ENCODE measurements at regions not wholly inside any gene's neighbourhood (a gene's known extent, or its start where the extent isn't known, plus 50 kb on each side); places are given as distances from the start of the nearest gene placed in this dataset.
A peak's percentile ranks its signal among the peaks of the same experiment; 100 is the strongest.

DNA sequence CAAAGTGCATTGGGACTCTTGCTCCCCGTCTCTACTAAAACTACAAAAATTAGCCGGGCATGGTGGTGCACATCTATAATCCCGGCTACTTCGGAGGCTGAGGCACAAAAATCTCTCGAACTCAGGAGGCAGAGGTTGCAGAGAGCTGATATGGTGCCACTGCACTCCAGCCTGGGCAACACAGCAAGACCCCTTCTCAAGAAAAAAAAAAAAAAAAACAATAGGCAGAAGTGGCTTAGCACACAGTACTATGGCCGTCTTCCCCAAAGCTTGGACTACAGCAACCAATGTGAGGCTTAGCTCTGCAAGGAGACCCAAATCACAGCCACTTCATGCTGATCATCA is 162.8 kb upstream of the PRDX4 start:
- H3K27me3 Mint-ChIP-seq (ENCODE audit: low read depth), result peaks cover 5% of the 10 kb centered on the region
- no peaks in the 10 kb centered on the region for H3K9me3 Mint-ChIP-seq
- no peaks in the 10 kb centered on the region for H3K36me3 Mint-ChIP-seq (ENCODE audit: low read depth)
- TF ChIP-seq, protein P1, sequence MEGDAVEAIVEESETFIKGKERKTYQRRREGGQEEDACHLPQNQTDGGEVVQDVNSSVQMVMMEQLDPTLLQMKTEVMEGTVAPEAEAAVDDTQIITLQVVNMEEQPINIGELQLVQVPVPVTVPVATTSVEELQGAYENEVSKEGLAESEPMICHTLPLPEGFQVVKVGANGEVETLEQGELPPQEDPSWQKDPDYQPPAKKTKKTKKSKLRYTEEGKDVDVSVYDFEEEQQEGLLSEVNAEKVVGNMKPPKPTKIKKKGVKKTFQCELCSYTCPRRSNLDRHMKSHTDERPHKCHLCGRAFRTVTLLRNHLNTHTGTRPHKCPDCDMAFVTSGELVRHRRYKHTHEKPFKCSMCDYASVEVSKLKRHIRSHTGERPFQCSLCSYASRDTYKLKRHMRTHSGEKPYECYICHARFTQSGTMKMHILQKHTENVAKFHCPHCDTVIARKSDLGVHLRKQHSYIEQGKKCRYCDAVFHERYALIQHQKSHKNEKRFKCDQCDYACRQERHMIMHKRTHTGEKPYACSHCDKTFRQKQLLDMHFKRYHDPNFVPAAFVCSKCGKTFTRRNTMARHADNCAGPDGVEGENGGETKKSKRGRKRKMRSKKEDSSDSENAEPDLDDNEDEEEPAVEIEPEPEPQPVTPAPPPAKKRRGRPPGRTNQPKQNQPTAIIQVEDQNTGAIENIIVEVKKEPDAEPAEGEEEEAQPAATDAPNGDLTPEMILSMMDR (IDR thresholded peaks at IDR 0.05; ENCODE audit: unreplicated experiment in 3 of 3), result no peak
- H3K4me1 Mint-ChIP-seq, result peaks cover 27% of the 10 kb centered on the region
- no peak overlapping the region for H3K4me3 Mint-ChIP-seq
- H3K27ac Mint-ChIP-seq, result peak overlapping the region in 2 of 3 experiments; percentile 5 to 55

DNA sequence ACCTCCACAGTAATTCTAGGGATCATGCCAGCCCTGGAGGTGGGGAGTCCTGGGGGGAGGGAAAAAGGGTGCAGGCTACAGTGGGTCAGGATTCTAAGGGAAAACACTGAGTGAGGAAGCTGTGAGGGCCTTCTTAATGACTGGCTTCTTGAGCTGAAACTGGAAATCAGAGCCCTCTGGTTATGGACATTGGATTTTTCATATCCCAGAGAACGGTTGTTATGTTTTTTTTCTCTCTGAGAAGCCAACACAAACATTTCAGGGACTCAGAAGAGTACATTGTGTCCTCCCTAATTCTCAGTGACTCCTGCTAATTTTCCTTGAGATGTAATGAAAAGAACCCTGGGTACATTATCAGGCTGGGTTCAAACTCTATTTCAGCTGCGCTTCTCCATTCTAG is 162.4 kb upstream of the PRDX4 start:
- Mint-ChIP-seq H3K27me3 (ENCODE audit: low read depth) (peaks cover 5% of the 10 kb centered on the region), H3K4me3 (no peak overlapping the region), H3K36me3 (ENCODE audit: low read depth) (no peaks in the 10 kb centered on the region)

DNA sequence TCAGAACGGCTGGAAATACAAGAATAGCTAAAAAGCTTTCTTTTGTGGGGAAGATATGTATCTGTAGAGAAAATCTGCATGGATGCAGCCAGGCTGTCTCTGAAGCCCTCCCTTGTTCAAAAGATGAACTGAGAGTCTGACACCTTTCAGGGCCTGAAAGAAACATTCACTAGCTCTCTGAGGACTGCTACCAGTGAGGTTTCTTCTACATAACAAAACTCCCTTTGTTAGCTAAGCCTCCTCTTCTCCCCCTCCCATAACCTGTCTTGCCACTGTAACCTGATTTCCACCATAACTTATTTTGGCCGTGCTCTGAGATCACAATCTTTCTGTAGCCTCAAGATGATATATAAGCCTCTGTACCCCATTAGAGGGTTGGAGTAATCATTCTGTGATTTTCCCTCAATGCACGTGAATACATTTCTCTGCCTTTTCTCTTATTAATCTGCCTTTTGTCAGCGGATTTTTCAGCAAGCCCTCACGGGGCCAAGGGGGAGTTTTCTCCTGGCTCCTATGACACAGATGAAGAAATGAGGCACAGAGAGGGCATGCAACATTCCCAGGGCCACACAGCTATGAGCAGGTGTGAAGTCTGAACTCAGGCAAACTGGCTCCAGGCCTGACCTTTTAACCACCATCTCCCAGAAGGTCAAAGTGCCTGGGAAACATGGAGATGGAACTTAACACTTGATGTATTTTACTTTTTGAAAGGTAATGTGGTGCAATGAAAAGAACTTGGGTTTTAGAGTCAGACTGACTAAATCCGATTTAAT is 161.6 kb upstream of the PRDX4 start:
- Mint-ChIP-seq H3K27ac (peak overlapping the region in 2 of 3 experiments; percentile 2 to 16), H3K36me3 (ENCODE audit: low read depth) (no peaks in the 10 kb centered on the region), H3K9me3 (no peaks in the 10 kb centered on the region), H3K4me1 (peaks cover 27% of the 10 kb centered on the region), H3K4me3 (no peak overlapping the region), H3K27me3 (ENCODE audit: low read depth) (peaks cover 5% of the 10 kb centered on the region)
- TF ChIP-seq, protein P1 (IDR thresholded peaks at IDR 0.05; ENCODE audit: unreplicated experiment in 3 of 3), result no peak

More for the DNA sequence above, 162.4 kb upstream of the PRDX4 start:
- no peaks in the 10 kb centered on the region for H3K9me3 Mint-ChIP-seq
- TF ChIP-seq, protein P1 (IDR thresholded peaks at IDR 0.05; ENCODE audit: unreplicated experiment in 3 of 3), result no peak
- H3K27ac Mint-ChIP-seq, result no peak overlapping the region
- peaks cover 27% of the 10 kb centered on the region for H3K4me1 Mint-ChIP-seq

DNA sequence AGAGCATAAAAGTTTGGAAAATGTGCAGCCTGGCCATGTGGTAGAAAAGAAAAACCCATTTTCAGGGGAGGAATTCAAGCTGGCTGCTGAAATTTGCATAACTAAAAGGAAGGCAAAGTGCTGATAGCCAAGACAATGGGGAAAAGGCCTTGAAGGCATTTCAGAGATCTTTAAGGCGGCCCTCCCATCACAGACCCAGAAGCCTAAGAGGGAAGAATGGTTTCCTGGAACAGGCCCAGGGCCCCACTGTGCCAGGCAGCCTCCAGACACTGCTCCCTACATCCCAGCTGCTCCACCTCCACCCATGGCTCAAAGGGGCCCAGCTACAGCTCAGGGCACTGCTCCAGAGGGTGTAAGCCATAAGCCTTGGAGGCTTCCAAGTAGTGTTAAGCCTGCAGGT is 158.0 kb upstream of the PRDX4 start:
- peaks cover 5% of the 10 kb centered on the region for H3K27me3 Mint-ChIP-seq (ENCODE audit: low read depth)
- TF ChIP-seq, protein P1 (IDR thresholded peaks at IDR 0.05; ENCODE audit: unreplicated experiment in 3 of 3), result no peak
- peaks cover 17% of the 10 kb centered on the region for H3K4me1 Mint-ChIP-seq
- H3K27ac Mint-ChIP-seq, result no peak overlapping the region
- no peaks in the 10 kb centered on the region for H3K36me3 Mint-ChIP-seq (ENCODE audit: low read depth)
- H3K9me3 Mint-ChIP-seq, result no peaks in the 10 kb centered on the region
- no peak overlapping the region for H3K4me3 Mint-ChIP-seq

DNA sequence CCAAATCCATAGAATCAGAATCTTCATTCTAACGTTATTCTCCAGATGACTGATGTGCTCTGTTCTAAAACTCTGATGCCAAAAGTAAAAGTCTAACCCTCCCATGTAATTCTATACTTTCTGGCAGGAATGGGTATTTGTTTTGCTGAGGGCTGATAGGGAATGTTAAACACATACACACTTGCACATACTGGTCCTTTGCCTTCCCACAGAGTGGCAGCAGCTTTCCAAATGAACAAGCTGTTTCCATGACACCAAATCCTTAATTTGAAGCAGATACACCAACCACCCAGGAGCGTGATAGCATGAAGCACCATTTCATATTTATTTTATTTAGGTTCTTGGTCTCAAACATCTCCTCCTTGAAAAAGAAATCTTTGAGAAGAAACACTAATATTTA is 155.5 kb upstream of the PRDX4 start:
- Mint-ChIP-seq H3K4me3 (no peak overlapping the region), H3K4me1 (no peaks in the 10 kb centered on the region), H3K27ac (no peak overlapping the region), H3K9me3 (no peaks in the 10 kb centered on the region), H3K36me3 (ENCODE audit: low read depth) (no peaks in the 10 kb centered on the region), H3K27me3 (ENCODE audit: low read depth) (no peaks in the 10 kb centered on the region)
- TF ChIP-seq, protein P1 (IDR thresholded peaks at IDR 0.05; ENCODE audit: unreplicated experiment in 3 of 3), result no peak

DNA sequence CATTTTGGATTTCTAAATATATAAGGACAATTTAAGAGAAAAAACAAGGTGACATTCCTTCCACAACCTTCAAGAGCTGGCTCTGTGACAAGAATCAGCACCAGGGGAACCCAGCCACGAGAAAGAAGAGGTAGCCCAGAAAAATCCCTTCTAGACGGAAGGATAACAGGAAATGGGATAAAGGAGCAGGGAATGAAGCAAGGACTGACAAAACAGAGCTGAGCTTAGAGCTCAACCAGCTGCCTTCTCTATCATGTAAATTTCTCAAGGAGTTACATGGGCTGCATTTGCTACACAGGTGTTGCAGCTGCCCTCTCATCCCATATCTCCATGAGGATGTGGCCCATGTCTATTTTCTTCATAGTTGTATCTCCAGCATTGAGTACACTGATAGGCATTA is 154.2 kb upstream of the PRDX4 start:
- H3K4me3 Mint-ChIP-seq, result no peak overlapping the region
- no peaks in the 10 kb centered on the region for H3K4me1 Mint-ChIP-seq
- H3K9me3 Mint-ChIP-seq, result no peaks in the 10 kb centered on the region
- no peak overlapping the region for H3K27ac Mint-ChIP-seq
- no peaks in the 10 kb centered on the region for H3K36me3 Mint-ChIP-seq (ENCODE audit: low read depth)
- TF ChIP-seq, protein P1 (IDR thresholded peaks at IDR 0.05; ENCODE audit: unreplicated experiment in 3 of 3), result no peak
- H3K27me3 Mint-ChIP-seq (ENCODE audit: low read depth), result no peaks in the 10 kb centered on the region
